T-helper 17 cell (primary cell): ENCODE measurements at regions not wholly inside any gene's neighbourhood (a gene's known extent, or its start where the extent isn't known, plus 50 kb on each side); places are given as distances from the start of the nearest gene placed in this dataset.

Source experiments
- ATAC-seq: fragments of 150-1000 bp; cut with Tn5 transposase; 2 replicates; pipeline ENCODE4 v1.10.0; 2021; ENCODE audit warnings: mild to moderate bottlenecking, moderate library complexity
- DNase-seq, 3 donors: peaks; one replicate each; pipeline versions ENCODE4 v3.0.0 to v3.0.0-alpha.2; 2020 to 2021
- H3K9me3 ChIP-seq: one replicate; pipeline ENCODE4 v1.7.0; 2013; ENCODE audit warnings: low read length, mild to moderate bottlenecking; ENCODE audit not compliant: control insufficient read depth, poor library complexity, severe bottlenecking
- H3K27ac Mint-ChIP-seq: one replicate; pipeline ENCODE4 v1.8.0; 2022; ENCODE audit warnings: mild to moderate bottlenecking, moderate library complexity, mixed read lengths
- H3K27me3 Mint-ChIP-seq: one replicate; pipeline ENCODE4 v1.8.0; 2022; ENCODE audit warnings: mixed read lengths
- H3K36me3 Mint-ChIP-seq: one replicate; pipeline ENCODE4 v1.8.0; 2022; ENCODE audit warnings: low read depth, mixed read lengths
- H3K4me1 Mint-ChIP-seq: one replicate; pipeline ENCODE4 v1.8.0; 2022; ENCODE audit warnings: mild to moderate bottlenecking, mixed read lengths
- H3K4me3 Mint-ChIP-seq: one replicate; pipeline ENCODE4 v1.8.0; 2022; ENCODE audit warnings: mild to moderate bottlenecking, moderate library complexity, mixed read lengths

DNA sequence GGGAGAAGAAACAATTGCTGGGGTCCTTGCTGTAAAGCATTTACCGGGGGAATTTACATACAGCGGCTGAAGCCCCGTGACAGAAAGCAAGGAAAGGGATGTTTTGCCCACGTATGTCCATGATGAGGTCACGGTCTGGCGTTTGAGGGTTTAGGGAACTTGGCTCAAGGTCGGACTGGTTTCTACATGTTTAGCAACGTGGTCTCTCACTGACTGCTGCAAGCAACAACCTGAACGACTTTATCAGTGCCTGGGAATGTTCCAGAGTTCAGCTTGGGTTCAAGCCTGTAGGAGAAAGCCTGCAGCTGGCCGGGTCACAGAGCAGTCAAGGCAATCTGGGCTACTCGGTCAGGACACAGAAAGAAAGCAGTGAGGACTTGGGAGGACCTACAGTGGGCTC lies 323.3 kb downstream of the AJAP1 start:
- Mint-ChIP-seq H3K4me1 (no peaks in the 10 kb centered on the region), H3K4me3 (no peak overlapping the region), H3K27me3 (peaks cover 26% of the 10 kb centered on the region), H3K36me3 (no peaks in the 10 kb centered on the region), H3K27ac (no peak overlapping the region)
- DNase-seq (no peak), ATAC-seq (no peak)
- H3K9me3 ChIP-seq: no peaks in the 10 kb centered on the region

DNA sequence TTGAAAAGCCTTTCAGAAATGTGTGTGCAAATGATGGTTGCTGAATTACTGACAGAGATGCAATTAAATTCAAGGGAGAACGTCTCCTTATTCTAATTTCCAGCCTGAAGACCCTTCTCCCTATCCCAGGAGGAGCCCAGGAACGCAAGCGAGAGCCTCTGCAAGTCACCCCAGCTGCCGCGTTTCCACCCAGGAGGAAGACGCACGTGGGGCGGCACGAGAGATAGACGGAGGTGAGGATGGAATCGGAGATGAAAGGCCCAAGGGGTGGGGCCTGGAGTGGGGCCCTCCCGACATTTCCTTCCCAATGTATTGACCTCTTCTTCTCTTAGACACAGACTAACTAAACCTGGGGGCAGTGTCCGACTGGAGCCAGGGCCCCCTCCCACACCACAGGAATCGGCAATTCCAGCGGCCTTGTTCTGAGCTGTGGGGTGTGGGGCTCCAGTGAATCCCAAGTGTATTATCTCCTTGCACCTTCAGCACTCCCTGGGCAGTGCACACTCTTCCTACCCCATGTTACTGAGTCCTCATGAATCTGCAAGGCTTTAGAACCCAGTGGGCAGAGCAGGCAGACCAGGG lies 322.5 kb downstream of the AJAP1 start:
- DNase-seq (no peak), ATAC-seq (no peak)
- peaks cover 26% of the 10 kb centered on the region for H3K27me3 Mint-ChIP-seq
- H3K4me1 Mint-ChIP-seq: no peaks in the 10 kb centered on the region
- no peaks in the 10 kb centered on the region for H3K9me3 ChIP-seq
- no peak overlapping the region for H3K4me3 Mint-ChIP-seq
- H3K36me3 Mint-ChIP-seq: no peaks in the 10 kb centered on the region
- no peak overlapping the region for H3K27ac Mint-ChIP-seq

DNA sequence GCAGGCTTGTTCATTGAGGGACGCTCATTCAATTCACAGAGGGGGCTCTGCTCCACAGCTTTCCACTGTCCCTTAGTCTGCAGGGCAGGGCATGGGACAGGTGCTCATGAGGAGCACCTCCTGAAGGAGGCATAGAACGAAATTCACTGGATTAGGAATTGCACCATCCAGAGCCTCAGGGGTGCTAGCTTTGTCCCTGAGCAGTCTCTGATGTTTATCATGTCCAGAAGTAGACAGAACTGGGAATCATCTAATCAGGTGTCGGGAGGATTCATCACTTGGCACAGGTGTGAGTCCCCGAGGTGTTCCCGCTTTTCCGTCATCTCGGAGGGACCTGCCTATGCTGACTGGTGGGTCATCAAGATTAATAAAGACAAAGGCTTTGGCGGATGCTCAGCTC lies 321.4 kb downstream of the AJAP1 start:
- Mint-ChIP-seq H3K27ac (no peak overlapping the region), H3K36me3 (no peaks in the 10 kb centered on the region), H3K27me3 (peaks cover 26% of the 10 kb centered on the region), H3K4me3 (no peak overlapping the region), H3K4me1 (no peaks in the 10 kb centered on the region)
- DNase-seq (no peak), ATAC-seq (no peak)
- H3K9me3 ChIP-seq: no peaks in the 10 kb centered on the region

DNA sequence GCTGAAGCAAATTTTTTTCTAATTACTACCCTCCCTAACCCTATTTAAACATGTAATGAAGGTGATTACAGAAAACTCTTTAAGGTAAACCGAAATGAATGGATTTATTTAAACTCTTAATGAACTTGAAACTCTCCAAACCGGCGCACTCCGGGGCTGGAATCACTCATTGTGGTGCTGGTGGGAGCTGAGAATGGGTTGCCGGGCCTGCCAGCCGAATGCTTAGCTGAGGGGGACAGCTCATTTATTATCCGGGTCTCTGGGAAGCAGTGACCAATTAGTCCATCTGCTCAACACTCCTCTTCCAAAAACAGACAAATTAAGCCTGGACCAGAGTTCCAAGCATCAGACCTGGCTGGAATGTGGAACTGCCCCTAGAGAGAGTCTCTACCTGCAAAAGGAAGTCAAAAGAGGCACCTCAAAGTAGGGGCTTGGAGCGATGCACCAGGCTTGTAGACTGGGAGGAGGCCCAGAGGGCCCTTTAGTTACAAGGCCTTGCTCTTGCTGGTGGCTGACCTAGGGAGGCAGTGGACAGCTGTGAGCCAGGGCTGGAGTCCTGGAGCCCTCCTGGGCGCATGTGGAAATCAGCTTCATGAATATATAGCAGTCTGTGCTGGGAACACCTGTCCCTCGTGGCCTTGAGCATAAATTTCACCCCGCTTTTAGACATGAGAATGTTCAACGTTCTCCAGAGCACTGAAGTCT lies 320.7 kb downstream of the AJAP1 start:
- no peak overlapping the region for H3K27ac Mint-ChIP-seq
- no peaks in the 10 kb centered on the region for H3K36me3 Mint-ChIP-seq
- no peak for DNase-seq
- no peaks in the 10 kb centered on the region for H3K4me1 Mint-ChIP-seq
- peaks cover 25% of the 10 kb centered on the region for H3K27me3 Mint-ChIP-seq
- H3K4me3 Mint-ChIP-seq: no peak overlapping the region
- no peak for ATAC-seq
- no peaks in the 10 kb centered on the region for H3K9me3 ChIP-seq

DNA sequence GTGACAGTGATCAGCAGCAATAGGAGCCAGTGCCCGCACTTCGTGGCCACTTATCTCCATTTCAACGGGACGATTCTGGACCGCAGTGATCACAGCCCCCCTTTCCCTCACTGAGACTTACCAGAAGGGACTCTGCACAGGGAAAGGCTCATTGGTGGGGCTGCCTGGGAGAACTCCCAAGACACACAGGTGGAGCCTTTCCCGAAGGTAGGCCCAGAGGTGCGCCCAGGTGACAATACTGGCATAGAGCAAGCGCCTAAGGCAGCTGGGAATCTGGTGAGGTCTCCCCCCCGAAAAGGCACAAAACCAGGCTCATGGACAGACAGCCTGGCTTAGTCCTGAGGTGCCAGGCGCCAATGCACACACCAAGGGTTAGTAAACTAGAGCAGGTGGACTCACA lies 318.9 kb downstream of the AJAP1 start:
- H3K27me3 Mint-ChIP-seq: peaks cover 17% of the 10 kb centered on the region
- H3K36me3 Mint-ChIP-seq: no peaks in the 10 kb centered on the region
- H3K27ac Mint-ChIP-seq: no peak overlapping the region
- DNase-seq (no peak), ATAC-seq (no peak)
- no peaks in the 10 kb centered on the region for H3K9me3 ChIP-seq
- H3K4me1 Mint-ChIP-seq: no peaks in the 10 kb centered on the region
- no peak overlapping the region for H3K4me3 Mint-ChIP-seq

DNA sequence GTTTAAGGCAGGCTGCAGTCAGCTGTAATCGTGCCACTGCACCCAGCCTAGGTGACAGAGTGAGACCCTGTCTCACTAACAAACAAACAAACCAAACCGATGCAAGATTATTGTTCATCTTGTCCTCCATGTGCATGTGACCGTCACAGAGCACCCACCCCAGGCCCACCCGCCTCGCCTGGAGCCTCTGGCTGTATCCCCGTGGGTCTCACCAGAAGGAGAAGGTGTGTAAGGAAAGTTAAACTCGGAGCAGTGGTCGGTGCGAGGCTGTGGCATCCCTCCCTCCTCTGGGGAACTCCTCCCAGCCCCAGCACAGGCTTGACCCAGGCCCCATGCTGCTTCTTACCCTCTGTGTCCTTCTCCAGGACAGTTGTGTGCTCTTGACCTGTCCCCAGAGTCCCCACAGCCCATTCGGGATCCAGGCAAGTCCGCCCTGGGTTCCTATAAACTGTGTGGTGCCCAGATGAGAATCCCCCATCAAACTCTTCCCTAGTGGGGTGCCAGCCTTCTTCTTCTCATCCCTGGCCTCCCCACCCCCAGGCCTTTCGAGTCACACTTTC lies 318.4 kb downstream of the AJAP1 start:
- no peak overlapping the region for H3K4me3 Mint-ChIP-seq
- no peaks in the 10 kb centered on the region for H3K36me3 Mint-ChIP-seq
- H3K4me1 Mint-ChIP-seq: no peaks in the 10 kb centered on the region
- H3K9me3 ChIP-seq: no peaks in the 10 kb centered on the region
- no peak for ATAC-seq
- peaks cover 17% of the 10 kb centered on the region for H3K27me3 Mint-ChIP-seq
- H3K27ac Mint-ChIP-seq: no peak overlapping the region
- no peak for DNase-seq

DNA sequence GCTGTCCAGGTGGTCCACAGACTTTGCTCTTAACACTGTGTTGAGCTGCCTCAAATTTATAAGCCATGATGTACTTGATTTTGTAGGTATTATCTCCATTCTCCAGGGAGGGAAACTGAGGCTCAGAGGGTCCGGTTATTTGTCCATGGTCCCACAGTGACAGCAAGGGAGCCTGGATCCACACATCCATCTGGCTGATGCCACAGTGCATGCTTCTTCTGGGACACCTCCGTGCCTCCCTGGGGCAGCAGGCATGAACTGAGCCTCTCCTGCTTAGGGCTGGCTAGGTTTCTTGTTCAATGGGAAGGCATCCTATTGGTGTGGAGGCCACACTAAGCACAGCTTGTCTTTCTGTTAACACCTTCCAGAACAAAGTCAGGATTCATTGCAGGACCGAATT lies 317.3 kb downstream of the AJAP1 start:
- no peak for ATAC-seq
- Mint-ChIP-seq H3K4me1 (no peaks in the 10 kb centered on the region), H3K27ac (no peak overlapping the region), H3K27me3 (peaks cover 17% of the 10 kb centered on the region), H3K4me3 (no peak overlapping the region), H3K36me3 (no peaks in the 10 kb centered on the region)
- H3K9me3 ChIP-seq: no peaks in the 10 kb centered on the region
- DNase-seq: no peak

DNA sequence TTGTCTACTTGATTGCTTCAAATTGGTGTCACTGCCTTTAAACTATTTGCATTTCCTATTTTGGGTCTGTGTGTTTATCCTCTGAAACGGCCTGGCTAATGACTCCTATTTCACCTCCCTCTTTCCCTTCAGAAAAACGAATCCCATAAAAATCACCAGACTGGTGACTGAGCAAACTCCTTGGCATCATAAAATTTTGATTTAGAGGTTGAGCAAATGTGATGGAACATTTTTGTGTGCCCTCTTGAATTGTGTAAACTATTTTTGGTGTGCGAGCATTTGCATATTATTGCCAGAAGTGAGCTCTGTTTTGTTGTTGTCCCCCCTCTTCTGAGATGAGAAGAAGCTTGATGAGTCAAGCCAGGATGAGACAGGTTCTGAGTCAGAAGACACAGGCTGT lies 316.1 kb downstream of the AJAP1 start:
- no peaks in the 10 kb centered on the region for H3K9me3 ChIP-seq
- ATAC-seq (no peak), DNase-seq (no peak)
- no peak overlapping the region for H3K4me3 Mint-ChIP-seq
- peaks cover 7% of the 10 kb centered on the region for H3K27me3 Mint-ChIP-seq
- H3K36me3 Mint-ChIP-seq: no peaks in the 10 kb centered on the region
- no peaks in the 10 kb centered on the region for H3K4me1 Mint-ChIP-seq
- no peak overlapping the region for H3K27ac Mint-ChIP-seq

DNA sequence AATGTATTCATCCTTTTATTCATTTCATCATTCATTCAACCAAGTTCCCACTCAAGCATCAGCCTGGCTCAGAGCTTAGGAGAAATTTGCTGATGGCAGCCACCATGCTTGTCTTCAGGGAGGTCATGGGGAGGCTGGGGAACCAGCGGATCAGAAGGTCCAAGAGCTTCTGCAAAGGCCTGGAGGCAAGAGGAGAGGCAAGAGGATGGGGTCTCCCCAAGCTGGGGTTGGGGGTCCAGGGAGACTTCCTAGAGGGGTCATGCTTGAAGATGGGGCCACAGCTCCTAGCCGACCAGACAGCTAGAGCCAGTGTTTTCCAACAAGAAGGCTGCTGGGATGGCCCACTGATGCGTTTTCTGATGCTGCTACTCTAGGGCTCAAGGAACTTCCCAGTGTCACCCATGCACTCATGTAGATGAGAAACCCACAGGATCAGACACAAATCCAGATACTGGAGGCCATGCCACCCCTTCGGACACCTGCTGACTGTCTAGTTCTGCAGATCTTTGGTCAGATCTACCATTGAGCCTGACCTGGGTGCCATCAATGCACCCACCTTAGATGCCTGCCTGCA lies 315.2 kb downstream of the AJAP1 start:
- no peaks in the 10 kb centered on the region for H3K9me3 ChIP-seq
- peaks cover 7% of the 10 kb centered on the region for H3K27me3 Mint-ChIP-seq
- no peak for DNase-seq
- no peak for ATAC-seq
- H3K4me1 Mint-ChIP-seq: no peaks in the 10 kb centered on the region
- no peak overlapping the region for H3K4me3 Mint-ChIP-seq
- H3K36me3 Mint-ChIP-seq: no peaks in the 10 kb centered on the region
- no peak overlapping the region for H3K27ac Mint-ChIP-seq

DNA sequence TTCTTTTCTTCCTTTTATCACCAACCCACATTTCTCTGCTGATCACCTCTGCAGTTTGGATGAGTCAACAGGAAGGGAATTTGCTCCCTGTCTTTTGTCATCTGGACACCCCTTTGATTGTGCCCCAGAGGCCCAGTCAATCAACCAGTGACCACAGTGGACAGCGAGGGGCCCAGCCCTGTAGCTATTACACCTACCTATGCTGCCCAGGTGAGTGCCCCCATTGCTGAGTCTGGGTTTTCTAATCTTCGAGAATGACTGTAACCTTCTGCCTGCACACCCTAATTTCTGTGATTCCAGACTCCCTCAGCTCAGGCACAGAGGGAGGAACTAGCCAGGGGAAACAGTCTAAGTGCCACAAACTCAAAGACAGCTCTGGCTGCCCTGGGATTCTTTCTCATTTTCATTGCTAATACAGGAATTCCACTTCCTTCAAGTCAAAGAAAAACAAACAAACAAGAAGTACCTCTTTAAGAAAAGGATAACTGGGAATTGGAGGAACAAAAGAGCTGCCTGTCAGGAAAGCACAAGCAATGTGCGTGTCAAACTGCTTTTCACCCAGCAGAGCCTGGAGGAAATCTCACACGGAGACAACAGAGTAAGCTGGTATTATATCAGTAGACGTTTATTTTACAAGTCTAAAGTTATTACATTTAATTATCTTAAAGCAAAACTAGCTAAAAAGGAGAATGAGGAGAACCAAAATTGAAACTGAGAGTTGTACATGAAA lies 311.1 kb downstream of the AJAP1 start:
- no peak overlapping the region for H3K4me3 Mint-ChIP-seq
- no peak overlapping the region for H3K27ac Mint-ChIP-seq
- no peak for ATAC-seq
- DNase-seq: no peak
- peaks cover 31% of the 10 kb centered on the region for H3K27me3 Mint-ChIP-seq
- H3K9me3 ChIP-seq: no peaks in the 10 kb centered on the region
- H3K36me3 Mint-ChIP-seq: no peaks in the 10 kb centered on the region
- H3K4me1 Mint-ChIP-seq: no peaks in the 10 kb centered on the region

DNA sequence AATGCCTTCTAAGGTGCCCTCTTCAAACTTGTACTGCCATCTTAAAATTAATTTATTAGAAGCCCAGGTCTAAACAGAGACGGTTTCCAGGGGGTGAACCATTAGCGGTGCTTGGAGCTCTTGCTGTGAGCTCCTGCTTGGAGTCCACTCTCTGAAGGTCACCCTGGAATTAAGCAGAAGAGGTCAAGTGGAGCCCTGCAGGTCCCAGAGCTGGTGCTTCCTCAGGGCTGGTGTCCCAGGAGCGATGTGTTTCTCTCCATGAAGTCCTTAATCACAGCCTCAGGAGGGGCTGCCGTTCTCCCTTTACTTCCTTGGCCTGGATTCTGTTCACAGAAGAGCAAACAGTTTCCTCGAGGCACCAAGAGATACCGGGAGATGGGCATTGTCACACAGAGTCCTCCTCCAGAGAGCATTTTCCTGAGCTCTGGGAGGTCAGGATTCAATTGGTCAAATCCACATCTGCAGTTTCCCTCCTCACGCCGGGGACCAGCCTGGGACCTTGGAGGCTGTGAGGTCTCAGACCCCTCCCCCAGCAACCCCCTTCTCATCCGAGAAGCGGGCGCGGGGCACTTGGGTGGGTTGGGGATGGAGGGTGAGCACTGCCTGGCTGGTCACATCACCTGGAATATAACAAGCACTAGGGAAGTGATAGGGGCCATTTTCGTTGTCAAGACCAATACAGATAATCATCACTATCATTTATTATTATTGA lies 310.4 kb downstream of the AJAP1 start:
- DNase-seq (no peak), ATAC-seq (no peak)
- H3K9me3 ChIP-seq: no peaks in the 10 kb centered on the region
- Mint-ChIP-seq H3K4me1 (no peaks in the 10 kb centered on the region), H3K4me3 (no peak overlapping the region), H3K27me3 (peaks cover 36% of the 10 kb centered on the region), H3K27ac (no peak overlapping the region), H3K36me3 (no peaks in the 10 kb centered on the region)

DNA sequence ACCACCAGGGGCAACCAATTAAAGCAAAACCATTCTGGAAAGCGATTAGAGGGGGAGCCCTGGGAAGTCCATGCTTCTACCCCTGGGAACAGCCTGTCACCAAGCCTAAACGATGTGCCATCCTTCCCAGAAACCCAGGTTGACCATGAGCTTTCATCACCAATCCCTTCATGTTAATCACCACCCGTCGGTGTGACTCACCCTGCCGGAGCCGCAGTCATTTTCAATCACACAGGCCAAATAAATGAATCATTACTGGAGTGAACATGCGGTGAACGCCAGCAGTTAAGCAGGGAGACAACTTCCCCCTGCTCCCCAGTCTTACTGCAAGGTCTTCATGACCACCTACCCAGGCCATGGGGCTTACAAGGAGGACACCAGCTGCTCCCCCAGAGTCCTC lies 308.8 kb downstream of the AJAP1 start:
- H3K4me1 Mint-ChIP-seq: no peaks in the 10 kb centered on the region
- H3K27me3 Mint-ChIP-seq: peaks cover 44% of the 10 kb centered on the region
- no peak overlapping the region for H3K4me3 Mint-ChIP-seq
- no peaks in the 10 kb centered on the region for H3K9me3 ChIP-seq
- no peaks in the 10 kb centered on the region for H3K36me3 Mint-ChIP-seq
- no peak for DNase-seq
- H3K27ac Mint-ChIP-seq: no peak overlapping the region
- no peak for ATAC-seq

DNA sequence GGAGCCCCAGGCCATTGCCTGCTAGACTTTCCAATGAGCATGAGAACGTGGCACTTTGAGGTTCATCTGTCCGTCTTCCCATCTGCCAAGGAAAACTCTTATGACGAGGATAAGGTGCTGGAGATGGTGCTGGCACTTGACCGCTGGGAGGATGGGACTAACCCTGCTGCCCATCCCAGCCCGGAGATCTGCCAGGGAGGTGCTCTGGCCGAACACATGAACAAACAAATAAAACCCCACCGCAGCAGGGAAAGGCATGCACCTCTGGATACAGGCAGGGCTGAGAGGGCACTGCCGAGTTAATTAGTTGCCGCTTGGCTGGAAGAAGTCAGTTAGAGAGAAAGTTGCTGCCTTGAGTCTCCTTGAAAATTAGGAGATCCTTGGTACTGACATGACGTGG lies 308.4 kb downstream of the AJAP1 start:
- Mint-ChIP-seq H3K27me3 (peaks cover 44% of the 10 kb centered on the region), H3K4me3 (no peak overlapping the region), H3K36me3 (no peaks in the 10 kb centered on the region), H3K27ac (no peak overlapping the region), H3K4me1 (no peaks in the 10 kb centered on the region)
- ATAC-seq: no peak
- no peak for DNase-seq
- H3K9me3 ChIP-seq: no peaks in the 10 kb centered on the region
